Thyroid gland (tissue), 4 donors: ENCODE measurements at regions not wholly inside any gene's neighbourhood (a gene's known extent, or its start where the extent isn't known, plus 50 kb on each side); places are given as distances from the start of the nearest gene placed in this dataset.

Experiments used
- DNase-seq, 2 donors: peaks; one replicate each; pipeline ENCODE4 v3.0.0-alpha.2; 2019
- H3K27ac ChIP-seq, 3 donors: fragments of 200-600 bp; sonication (generic); 1 replicate in 2 of 3; 2 replicates in 1 of 3; pipeline ENCODE4 v1.5.1; 2016 to 2019; ENCODE audit warnings: mild to moderate bottlenecking in 1 of 3, moderate library complexity in 1 of 3
- H3K27me3 ChIP-seq: fragments of 200-600 bp; sonication (generic); one replicate; pipeline ENCODE4 v1.5.1; 2019
- H3K36me3 ChIP-seq, 2 donors: fragments of 200-600 bp; sonication (generic); one replicate each; pipeline ENCODE4 v1.5.1; 2016 to 2019
- H3K4me1 ChIP-seq, 2 donors: fragments of 200-600 bp; sonication (generic); one replicate each; pipeline ENCODE4 v1.5.1; 2017 to 2019
- H3K4me3 ChIP-seq, 3 donors: fragments of 200-600 bp; sonication (generic); replicated peaks in 1 of 3; 1 replicate in 2 of 3; 2 replicates in 1 of 3; pipeline ENCODE4 v1.5.1; 2016; ENCODE audit warnings: mild to moderate bottlenecking in 1 of 3
- H3K9me3 ChIP-seq: fragments of 200-600 bp; sonication (generic); one replicate; pipeline ENCODE4 v1.5.1; 2017
- POLR2A ChIP-seq, 2 donors: fragments of 450-650 bp; IDR thresholded peaks; one replicate each; pipeline ENCODE4 v1.6.1; 2017; ENCODE audit warnings: antibody characterized with exemption in 2 of 2, mild to moderate bottlenecking in 2 of 2, moderate library complexity in 1 of 2
- WGBS, 2 donors: methylation state at CpG; one replicate each; pipeline ENCODE4 v1.1.5; 2017; 5-methylcytosine and 5-hydroxymethylcytosine counted together
- intact Hi-C: fragments of 100-400 bp; cut with DNase I; formaldehyde crosslinking; loops from one replicate; pipeline ENCODE4 v1.15.1; 2023
- TF ChIP-seq, protein P1 (sequence below), 6 experiments: fragments of 200-600 bp in 3 of 6; fragments of 450-650 bp in 3 of 6; sonication (generic) in 3 of 6; IDR thresholded peaks; one replicate each; pipeline ENCODE4 v1.5.1; 2016 to 2019; ENCODE audit warnings: antibody characterized with exemption in 6 of 6, mild to moderate bottlenecking in 2 of 6, inconsistent platforms in 1 of 6, moderate library complexity in 1 of 6

DNA sequence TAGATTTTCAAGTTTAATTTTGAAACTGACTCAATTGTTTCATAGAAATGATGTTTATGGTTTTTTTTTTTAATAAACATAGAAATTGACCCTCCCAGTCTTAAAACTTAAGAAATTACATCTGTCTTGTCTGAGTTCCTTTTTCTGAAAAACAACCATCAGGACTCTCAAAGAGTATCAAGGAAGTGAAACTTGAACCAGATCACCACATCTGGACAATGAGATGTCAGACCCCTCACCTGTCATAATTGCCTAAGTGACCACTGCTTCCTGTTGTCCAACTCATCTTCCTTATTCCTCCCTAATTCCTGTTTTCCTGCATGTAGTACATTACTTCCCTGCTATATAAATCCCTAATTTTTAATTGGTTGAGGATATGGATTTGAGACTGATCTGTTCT is 441.5 kb upstream of the ARHGEF26 start:
- Histone ChIP-seq H3K4me1 (no peaks in the 10 kb centered on the region), H3K4me3 (no peak overlapping the region), H3K9me3 (no peaks in the 10 kb centered on the region), H3K27me3 (no peaks in the 10 kb centered on the region), H3K36me3 (no peaks in the 10 kb centered on the region), H3K27ac (no peak overlapping the region)
- TF ChIP-seq, protein P1, sequence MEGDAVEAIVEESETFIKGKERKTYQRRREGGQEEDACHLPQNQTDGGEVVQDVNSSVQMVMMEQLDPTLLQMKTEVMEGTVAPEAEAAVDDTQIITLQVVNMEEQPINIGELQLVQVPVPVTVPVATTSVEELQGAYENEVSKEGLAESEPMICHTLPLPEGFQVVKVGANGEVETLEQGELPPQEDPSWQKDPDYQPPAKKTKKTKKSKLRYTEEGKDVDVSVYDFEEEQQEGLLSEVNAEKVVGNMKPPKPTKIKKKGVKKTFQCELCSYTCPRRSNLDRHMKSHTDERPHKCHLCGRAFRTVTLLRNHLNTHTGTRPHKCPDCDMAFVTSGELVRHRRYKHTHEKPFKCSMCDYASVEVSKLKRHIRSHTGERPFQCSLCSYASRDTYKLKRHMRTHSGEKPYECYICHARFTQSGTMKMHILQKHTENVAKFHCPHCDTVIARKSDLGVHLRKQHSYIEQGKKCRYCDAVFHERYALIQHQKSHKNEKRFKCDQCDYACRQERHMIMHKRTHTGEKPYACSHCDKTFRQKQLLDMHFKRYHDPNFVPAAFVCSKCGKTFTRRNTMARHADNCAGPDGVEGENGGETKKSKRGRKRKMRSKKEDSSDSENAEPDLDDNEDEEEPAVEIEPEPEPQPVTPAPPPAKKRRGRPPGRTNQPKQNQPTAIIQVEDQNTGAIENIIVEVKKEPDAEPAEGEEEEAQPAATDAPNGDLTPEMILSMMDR (IDR thresholded peaks at IDR 0.05) = no peak
- TF ChIP-seq POLR2A (IDR thresholded peaks at IDR 0.05) = no peak
- DNase-seq = no peak
- intact Hi-C loops = no loop called here

GRCh38 chr3:153680526-153680925 is 440.7 kb upstream of the ARHGEF26 start:
- Histone ChIP-seq H3K27ac (no peak overlapping the region), H3K27me3 (no peaks in the 10 kb centered on the region), H3K4me3 (no peak overlapping the region), H3K9me3 (no peaks in the 10 kb centered on the region), H3K4me1 (no peaks in the 10 kb centered on the region), H3K36me3 (no peaks in the 10 kb centered on the region)
- no peak for TF ChIP-seq POLR2A (IDR thresholded peaks at IDR 0.05)
- TF ChIP-seq, protein P1 (IDR thresholded peaks at IDR 0.05) = no peak
- intact Hi-C loops = no loop called here
- 89 to 97% methylated on average over 1 of the region's 1 CpG for WGBS, 2 donors
- DNase-seq = no peak

DNA sequence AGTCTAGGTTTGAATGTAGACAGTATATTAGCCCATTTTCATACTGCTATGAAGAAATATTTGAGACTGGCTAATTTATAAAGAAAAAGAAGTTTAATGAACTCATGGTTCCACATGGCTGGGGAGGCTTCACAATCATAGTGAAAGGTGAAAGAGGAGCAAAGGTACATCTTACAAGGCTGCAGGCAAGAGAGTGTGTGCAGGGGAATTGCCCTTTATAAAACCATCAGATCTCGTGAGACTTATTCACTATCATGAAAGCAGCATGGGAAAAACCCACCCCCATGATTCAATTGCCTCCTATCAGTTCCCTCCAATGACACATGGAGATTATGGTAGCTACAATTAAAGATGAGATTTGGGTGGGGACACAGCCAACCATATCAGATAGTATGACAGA is 440.1 kb upstream of the ARHGEF26 start:
- intact Hi-C loops = no loop called here
- no peaks in the 10 kb centered on the region for H3K36me3 ChIP-seq
- 85 to 94% methylated on average over 1 of the region's 1 CpG for WGBS, 2 donors
- TF ChIP-seq, protein P1 (IDR thresholded peaks at IDR 0.05) = no peak
- no peak for TF ChIP-seq POLR2A (IDR thresholded peaks at IDR 0.05)
- no peak overlapping the region for H3K27ac ChIP-seq
- no peaks in the 10 kb centered on the region for H3K4me1 ChIP-seq
- no peak overlapping the region for H3K4me3 ChIP-seq
- H3K27me3 ChIP-seq = no peaks in the 10 kb centered on the region
- DNase-seq = no peak
- no peaks in the 10 kb centered on the region for H3K9me3 ChIP-seq

GRCh38 chr3:153688301-153689120 is 432.7 kb upstream of the ARHGEF26 start:
- 85 to 86% methylated on average over 3 of the region's 3 CpGs for WGBS, 2 donors
- TF ChIP-seq, protein P1 (IDR thresholded peaks at IDR 0.05) = no peak
- no peak for TF ChIP-seq POLR2A (IDR thresholded peaks at IDR 0.05)
- Histone ChIP-seq H3K27ac (no peak overlapping the region), H3K9me3 (no peaks in the 10 kb centered on the region), H3K4me1 (no peaks in the 10 kb centered on the region), H3K27me3 (no peaks in the 10 kb centered on the region), H3K4me3 (no peak overlapping the region), H3K36me3 (no peaks in the 10 kb centered on the region)
- intact Hi-C loops = no loop called here
- DNase-seq = no peak

- Histone ChIP-seq H3K4me3 (no peak overlapping the region), H3K27ac (no peak overlapping the region), H3K36me3 (no peaks in the 10 kb centered on the region), H3K27me3 (no peaks in the 10 kb centered on the region), H3K9me3 (no peaks in the 10 kb centered on the region), H3K4me1 (no peaks in the 10 kb centered on the region)
- WGBS, 2 donors = 78 to 80% methylated on average over 3 of the region's 3 CpGs
- intact Hi-C loops = no loop called here
- TF ChIP-seq, protein P1 (IDR thresholded peaks at IDR 0.05) = no peak
- no peak for TF ChIP-seq POLR2A (IDR thresholded peaks at IDR 0.05)
- DNase-seq = no peak
Measured at GRCh38 chr3:153693207-153693606, 428.0 kb upstream of the ARHGEF26 start.
